ENCODE measurements at regions not wholly inside any gene's neighbourhood (a gene's known extent, or its start where the extent isn't known, plus 50 kb on each side); places are given as distances from the start of the nearest gene placed in this dataset.
"Not testable (repeated sequence)": the region's sequence is repeated elsewhere in the genome, so short reads cannot be mapped to it uniquely, and the experiment has no call there.

GRCh38 chr20:29589530-29589929, 1667.9 kb upstream of the DEFB115 start:
- TF ChIP-seq EP300 (IDR thresholded peaks at IDR 0.05; ENCODE audit: borderline replicate concordance in 1 of 2, low read depth in 1 of 2, low read length in 1 of 2); ELF1 (IDR thresholded peaks at IDR 0.05); ZBTB33 (IDR thresholded peaks at IDR 0.05; ENCODE audit: borderline replicate concordance, low read depth); POLR2AphosphoS5 (IDR thresholded peaks at IDR 0.05; ENCODE audit: low read depth, low read length); JUND (IDR thresholded peaks at IDR 0.05): not testable (repeated sequence)
- TF ChIP-seq, protein P1, sequence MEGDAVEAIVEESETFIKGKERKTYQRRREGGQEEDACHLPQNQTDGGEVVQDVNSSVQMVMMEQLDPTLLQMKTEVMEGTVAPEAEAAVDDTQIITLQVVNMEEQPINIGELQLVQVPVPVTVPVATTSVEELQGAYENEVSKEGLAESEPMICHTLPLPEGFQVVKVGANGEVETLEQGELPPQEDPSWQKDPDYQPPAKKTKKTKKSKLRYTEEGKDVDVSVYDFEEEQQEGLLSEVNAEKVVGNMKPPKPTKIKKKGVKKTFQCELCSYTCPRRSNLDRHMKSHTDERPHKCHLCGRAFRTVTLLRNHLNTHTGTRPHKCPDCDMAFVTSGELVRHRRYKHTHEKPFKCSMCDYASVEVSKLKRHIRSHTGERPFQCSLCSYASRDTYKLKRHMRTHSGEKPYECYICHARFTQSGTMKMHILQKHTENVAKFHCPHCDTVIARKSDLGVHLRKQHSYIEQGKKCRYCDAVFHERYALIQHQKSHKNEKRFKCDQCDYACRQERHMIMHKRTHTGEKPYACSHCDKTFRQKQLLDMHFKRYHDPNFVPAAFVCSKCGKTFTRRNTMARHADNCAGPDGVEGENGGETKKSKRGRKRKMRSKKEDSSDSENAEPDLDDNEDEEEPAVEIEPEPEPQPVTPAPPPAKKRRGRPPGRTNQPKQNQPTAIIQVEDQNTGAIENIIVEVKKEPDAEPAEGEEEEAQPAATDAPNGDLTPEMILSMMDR (IDR thresholded peaks at IDR 0.05): not testable (repeated sequence)
- TF ChIP-seq, protein P2, sequence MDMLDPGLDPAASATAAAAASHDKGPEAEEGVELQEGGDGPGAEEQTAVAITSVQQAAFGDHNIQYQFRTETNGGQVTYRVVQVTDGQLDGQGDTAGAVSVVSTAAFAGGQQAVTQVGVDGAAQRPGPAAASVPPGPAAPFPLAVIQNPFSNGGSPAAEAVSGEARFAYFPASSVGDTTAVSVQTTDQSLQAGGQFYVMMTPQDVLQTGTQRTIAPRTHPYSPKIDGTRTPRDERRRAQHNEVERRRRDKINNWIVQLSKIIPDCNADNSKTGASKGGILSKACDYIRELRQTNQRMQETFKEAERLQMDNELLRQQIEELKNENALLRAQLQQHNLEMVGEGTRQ (IDR thresholded peaks at IDR 0.05; ENCODE audit: borderline replicate concordance, low read depth, low read length): not testable (repeated sequence)
